ENCODE measurements at regions not wholly inside any gene's neighbourhood (a gene's known extent, or its start where the extent isn't known, plus 50 kb on each side); places are given as distances from the start of the nearest gene placed in this dataset.

DNA sequence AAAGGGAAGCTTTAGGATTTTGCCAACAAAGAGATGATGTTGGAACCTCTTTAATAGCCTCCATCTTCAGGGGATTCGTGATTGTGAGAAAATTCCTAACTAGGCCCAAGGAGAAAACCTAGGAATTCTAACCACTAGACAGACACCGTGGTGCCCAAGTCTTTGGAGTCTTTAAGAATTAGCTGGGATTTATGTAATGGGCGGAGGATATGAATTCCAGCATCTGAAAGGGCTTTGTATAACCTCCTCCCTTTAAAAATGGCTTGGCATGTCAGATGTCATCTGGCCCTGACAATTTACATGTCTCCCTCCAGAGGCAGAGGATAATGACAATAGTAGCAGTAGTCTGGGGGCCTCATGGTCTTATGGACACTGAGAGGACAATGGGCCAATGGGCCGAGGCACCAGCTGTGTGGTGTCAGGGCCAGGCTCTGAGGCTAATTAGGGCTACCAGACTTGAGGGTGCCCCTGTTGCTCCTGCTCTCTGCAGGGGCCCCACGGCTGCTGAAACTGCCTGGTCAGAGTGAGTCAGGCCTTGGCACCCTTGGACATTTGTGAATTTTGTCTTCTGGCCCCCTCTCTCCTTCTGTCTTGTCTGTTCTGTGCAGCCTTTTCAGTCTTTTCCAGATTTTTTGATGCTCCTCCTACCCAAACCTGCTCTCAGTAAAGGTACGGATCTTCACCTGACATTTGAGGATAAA, 113.9 kb downstream of the EDN1 start (continued):
- TF ChIP-seq, protein P1, sequence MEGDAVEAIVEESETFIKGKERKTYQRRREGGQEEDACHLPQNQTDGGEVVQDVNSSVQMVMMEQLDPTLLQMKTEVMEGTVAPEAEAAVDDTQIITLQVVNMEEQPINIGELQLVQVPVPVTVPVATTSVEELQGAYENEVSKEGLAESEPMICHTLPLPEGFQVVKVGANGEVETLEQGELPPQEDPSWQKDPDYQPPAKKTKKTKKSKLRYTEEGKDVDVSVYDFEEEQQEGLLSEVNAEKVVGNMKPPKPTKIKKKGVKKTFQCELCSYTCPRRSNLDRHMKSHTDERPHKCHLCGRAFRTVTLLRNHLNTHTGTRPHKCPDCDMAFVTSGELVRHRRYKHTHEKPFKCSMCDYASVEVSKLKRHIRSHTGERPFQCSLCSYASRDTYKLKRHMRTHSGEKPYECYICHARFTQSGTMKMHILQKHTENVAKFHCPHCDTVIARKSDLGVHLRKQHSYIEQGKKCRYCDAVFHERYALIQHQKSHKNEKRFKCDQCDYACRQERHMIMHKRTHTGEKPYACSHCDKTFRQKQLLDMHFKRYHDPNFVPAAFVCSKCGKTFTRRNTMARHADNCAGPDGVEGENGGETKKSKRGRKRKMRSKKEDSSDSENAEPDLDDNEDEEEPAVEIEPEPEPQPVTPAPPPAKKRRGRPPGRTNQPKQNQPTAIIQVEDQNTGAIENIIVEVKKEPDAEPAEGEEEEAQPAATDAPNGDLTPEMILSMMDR (IDR thresholded peaks at IDR 0.05; ENCODE audit: control extremely low read depth in 1 of 3, insufficient read depth in 1 of 3, low read depth in 1 of 3, low read length in 3 of 3) = no peak
- no peak for TF ChIP-seq FOSL1 (IDR thresholded peaks at IDR 0.05; ENCODE audit: insufficient read depth, low read depth, low read length)
- no peak for TF ChIP-seq RFX5 (IDR thresholded peaks at IDR 0.05; ENCODE audit: borderline replicate concordance, low read depth, low read length)

Data from H1 (cell line).